ENCODE measurements at regions not wholly inside any gene's neighbourhood (a gene's known extent, or its start where the extent isn't known, plus 50 kb on each side); places are given as distances from the start of the nearest gene placed in this dataset.
"Not testable (repeated sequence)": the region's sequence is repeated elsewhere in the genome, so short reads cannot be mapped to it uniquely, and the experiment has no call there.

DNA sequence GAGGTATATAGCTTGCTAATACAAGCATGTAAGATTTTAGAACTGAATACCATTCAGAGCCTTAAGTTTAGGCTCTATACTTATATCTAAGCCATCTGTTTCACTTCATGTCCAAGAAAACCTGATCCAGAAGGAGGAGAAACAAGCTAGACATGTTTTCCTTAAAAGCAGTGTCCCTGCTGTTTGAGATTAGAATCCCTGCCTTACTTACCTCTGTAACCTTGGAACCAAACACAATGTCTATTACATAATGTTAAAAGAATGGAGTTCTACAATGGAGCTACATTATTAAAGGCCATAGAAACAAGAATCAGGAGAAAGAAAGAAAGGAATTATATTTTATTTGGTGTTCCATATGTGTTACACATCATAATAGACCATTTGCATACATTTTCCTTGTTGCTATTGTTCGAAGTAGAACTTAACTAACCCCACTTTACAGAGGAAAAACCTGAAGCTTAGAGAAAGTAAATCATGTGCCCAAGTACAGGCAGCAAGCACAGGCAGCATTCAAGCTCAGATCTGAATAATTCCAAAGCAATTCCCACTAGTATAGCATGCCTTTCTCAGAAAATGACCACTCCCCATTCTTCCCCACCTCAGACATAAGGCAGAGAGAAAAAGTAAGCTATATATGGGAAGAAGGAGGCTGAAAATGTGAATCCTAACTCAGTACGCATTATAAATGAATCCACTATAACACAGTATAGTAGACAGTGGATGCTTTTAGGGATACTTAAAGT, 380.1 kb upstream of the SPAG17 start:
- peak in 1 of 3 donors; percentile 10 for DNase-seq

DNA sequence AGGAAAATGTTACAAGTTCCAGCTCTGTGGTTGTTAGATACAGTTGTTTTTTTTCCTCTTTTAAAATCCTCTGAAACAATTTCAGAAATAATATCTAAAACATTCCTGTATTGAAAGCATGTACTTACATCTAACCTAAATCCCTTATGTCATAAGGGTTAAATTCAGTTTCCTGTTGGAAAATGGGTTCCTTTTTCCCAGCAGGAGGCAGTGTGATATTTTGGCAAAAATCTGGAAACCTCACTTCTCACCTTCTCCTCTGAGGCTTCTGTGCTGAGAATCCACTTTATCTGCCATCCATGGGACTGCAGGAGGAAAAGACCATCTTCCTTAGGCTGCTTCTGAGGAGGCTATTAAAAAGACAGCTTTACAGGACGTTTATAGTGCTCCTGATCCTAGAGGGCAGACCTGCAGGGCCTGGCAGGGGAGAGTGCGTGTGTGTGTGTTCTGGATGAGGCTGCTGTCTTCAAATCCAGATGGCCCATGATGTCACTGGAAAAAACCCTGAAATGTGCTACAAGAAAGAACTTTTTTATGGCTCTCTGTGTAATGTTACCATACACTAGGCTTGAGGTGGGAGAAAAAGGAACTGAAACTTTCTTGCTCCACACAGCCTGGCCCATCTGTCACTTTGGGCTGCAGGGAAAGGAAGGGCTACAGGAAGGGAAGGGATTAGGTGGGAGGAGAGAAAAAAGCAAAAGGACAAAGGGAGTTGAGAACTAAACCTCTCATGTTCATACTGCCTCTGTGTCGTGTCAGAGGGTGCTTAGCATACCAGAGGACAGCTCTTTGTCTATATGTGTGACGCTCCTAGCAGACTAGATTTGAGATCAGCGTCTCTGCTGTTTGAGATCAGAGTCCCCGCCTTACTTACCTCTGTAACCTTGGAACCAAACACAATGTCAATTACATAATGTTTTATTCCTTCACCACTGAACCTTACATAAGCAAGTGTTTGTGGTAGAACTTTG, 379.2 kb upstream of the SPAG17 start:
- peak in 2 of 3 donors; percentile 38 to 75 for DNase-seq

- DNase-seq, result no peak
Observed at GRCh38 chr1:118558933-118559332, 373.9 kb upstream of the SPAG17 start.

DNA sequence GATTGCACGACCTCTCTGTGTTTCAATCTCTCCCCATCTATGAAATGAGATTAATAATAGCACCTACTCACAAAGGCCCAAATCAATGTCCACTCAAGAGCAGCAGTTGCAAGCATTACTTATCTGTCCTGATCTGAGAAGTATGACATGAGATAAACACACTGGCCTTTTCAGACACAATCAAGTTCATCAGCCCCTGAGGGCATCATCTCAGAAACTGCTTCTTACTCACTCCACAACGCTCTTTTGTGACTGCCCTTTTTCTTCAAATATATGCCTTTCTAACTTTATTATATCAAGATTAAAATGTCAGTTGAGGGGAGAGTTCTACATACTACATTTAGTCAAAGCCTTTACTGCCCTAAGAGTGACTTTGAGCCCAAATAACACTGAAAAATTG, 371.9 kb upstream of the SPAG17 start:
- DNase-seq, result no peak

DNA sequence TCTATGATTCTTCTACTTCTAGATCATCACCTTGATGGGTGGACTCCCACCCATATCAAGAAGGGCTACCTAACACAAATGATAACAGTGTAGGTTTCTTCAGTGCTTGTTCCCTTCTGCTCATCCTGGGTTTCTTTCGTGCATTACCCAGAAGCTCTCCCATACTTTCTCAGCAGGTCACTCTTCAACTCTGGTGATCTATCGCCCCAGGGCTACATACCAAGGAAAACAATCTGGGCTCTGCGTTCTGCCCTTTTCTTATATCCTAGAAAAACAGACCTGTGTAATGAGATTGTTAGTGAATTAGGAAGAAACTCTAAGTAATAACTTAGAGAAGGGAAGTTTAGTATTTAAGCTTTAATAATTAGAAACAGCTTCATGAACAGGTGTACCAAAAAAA, 370.6 kb upstream of the SPAG17 start:
- no peak for DNase-seq

DNA sequence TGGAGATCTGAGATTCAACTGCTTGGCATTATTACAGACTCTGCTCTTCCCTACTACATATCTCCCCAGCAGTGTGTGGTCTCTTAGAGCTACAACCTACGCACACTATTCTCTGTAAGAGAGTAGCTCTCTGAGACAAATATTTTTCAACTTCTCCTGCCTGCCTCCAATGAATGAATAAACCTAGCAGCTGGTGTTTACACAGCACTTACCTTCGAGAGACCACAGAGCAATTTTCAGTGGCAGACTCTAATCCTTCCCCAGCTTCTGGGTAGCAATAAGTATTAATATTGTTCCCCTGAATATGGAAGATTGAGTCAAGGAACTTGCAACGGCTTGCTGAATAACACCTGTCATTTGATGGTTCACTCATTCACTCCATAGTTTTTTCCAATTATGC, 350.9 kb upstream of the SPAG17 start:
- no peak for DNase-seq

DNA sequence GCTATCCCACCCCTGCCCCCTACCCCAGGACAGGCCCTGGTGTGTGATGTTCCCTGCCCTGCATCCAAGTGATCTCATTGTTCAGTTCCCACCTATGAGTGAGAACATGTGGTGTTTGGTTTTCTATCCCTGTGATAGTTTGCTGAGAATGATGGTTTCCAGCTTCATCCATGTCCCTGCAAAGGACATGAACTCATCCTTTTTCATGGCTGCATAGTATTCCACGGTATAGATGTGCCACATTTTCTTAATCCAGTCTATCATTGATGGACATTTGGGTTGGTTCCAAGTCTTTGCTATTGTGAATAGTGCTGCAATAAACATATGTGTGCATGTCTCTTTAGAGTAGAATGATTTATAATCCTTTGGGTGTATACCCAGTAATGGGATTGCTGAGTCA, 326.9 kb upstream of the SPAG17 start:
- DNase-seq, result not testable (repeated sequence)

GRCh38 chr1:118504867-118505266, 319.8 kb upstream of the SPAG17 start:
- peak; percentile 68 to 78 (median 76) for DNase-seq

GRCh38 chr1:118504221-118504644, 319.2 kb upstream of the SPAG17 start:
- DNase-seq, result peak in 1 of 3 donors; percentile 62

- DNase-seq, result no peak
Observed at GRCh38 chr1:118503752-118504151, 318.7 kb upstream of the SPAG17 start.

GRCh38 chr1:118494998-118495397, 310.0 kb upstream of the SPAG17 start:
- DNase-seq, result no peak

- DNase-seq, result peak in 1 of 3 donors; percentile 11
Observed at GRCh38 chr1:118488787-118489186, 303.8 kb upstream of the SPAG17 start.

DNA sequence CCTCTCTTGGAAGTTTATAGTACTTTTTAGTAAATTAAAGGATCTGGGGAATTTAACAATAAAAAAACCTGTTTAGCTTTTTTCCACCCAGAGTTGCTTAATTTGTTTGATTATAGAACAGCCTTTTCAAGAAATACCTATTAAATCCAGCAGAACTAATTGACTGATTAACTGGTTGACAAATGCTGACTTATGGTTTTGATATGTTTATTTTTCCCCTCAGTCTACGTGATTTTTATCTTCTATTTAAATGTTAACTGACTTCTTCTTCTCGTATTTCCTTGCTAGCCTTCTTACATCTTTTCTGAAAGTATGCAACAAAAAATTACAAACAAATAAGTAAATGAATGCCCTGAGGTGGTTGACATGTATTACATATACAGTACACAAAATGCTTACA, 302.9 kb upstream of the SPAG17 start:
- peak in 1 of 3 donors; percentile 12 for DNase-seq

GRCh38 chr1:118487091-118487490, 302.1 kb upstream of the SPAG17 start:
- peak in 1 of 3 donors; percentile 24 for DNase-seq

GRCh38 chr1:118486199-118486598, 301.2 kb upstream of the SPAG17 start:
- peak in 2 of 3 donors; percentile 49 to 68 for DNase-seq

GRCh38 chr1:118485757-118486156, 300.7 kb upstream of the SPAG17 start:
- DNase-seq, result peak in 1 of 3 donors; percentile 11

GRCh38 chr1:118484893-118485292, 299.9 kb upstream of the SPAG17 start:
- DNase-seq, result no peak

DNA sequence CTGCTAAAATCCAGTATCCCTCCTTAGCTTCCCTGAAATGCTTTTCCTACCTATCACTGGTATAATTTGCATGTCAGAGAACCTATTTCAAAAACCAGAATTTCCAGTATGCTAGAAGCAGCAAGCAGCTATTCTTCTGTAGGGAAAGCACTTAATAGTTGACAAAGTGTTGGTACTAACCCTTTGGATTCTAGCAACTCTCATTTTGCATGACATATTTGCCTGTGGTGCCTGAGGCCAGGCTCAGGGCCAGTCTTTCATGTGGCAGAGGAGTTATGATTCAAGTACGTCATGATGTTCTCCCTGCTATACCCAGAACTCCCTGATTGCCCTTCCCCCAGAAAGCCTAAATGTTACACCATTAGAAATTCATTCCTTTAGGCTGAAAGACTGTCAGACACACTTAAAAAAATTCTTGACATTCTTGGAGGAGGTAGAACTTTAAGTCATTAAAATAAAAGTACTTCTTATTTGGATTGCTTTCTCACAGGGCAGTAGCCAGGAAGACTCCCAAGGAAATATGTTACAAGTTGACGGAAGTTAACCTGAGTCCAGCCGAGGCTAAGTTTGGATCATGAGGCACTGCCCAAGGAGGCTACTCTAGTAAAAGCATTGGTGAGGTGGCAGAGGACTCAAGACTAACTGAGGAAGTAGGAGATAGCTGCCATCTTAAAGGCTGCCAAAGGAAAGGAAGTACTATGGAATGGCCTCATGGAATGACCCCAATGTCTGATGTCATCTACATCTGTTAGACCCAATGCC, 298.4 kb upstream of the SPAG17 start:
- DNase-seq, result no peak

- DNase-seq, result peak in 1 of 3 donors; percentile 29
Observed at GRCh38 chr1:118481126-118481525, 296.1 kb upstream of the SPAG17 start.

DNA sequence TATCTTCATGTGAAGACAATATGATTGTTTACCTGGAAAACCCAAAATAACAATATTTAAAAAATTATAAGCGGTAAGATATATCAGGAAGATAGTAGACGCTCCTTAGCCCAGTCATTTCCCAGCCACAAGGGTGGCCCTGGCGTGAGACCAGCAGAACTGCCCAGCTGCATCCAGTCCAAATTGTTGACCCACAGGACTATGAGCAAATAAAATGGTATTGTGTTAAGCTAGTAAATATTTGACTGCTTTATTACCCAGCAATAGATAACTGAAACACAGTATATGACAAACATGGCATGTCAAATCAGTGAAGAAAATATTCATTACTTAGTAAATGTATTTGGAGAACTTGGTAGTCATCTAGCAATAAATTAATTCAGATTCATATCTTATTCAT, 294.3 kb upstream of the SPAG17 start:
- DNase-seq, result no peak

DNA sequence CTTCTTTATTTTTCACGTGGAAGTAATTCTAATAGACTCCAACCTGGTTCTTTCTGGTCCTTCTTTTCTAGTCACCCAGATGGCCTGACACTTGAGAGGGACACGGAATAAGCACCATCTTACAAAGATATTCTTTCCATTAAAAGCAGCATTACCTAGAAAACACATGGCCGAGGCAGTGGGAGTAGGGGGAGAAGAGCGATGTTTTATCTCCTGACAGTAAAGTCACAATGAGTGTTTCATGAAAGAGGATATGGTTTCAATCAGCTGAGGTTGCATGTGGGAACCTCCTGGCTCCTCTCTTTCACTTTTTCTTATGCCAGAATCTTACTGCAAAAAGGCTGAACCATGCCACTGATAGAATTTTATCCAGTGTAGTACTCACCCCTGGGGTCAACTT, 288.8 kb upstream of the SPAG17 start:
- DNase-seq, result no peak

GRCh38 chr1:118464460-118464859, 279.4 kb upstream of the SPAG17 start:
- DNase-seq, result not testable (repeated sequence)
